ENCODE measurements at regions not wholly inside any gene's neighbourhood (a gene's known extent, or its start where the extent isn't known, plus 50 kb on each side); places are given as distances from the start of the nearest gene placed in this dataset.

GRCh38 chr7:21370283-21370982, 57.5 kb upstream of the SP4 start:
- Mint-ChIP-seq H3K4me3 (peak overlapping the region in 1 of 2 donors; percentile 18), H3K9me3 (peaks cover 0 to 6% of the 10 kb centered on the region in 2 donors), H3K4me1 (peaks cover 31% of the 10 kb centered on the region), H3K27ac (no peak overlapping the region), H3K27me3 (no peaks in the 10 kb centered on the region)
- no peak for ATAC-seq
- DNase-seq, result no peak

DNA sequence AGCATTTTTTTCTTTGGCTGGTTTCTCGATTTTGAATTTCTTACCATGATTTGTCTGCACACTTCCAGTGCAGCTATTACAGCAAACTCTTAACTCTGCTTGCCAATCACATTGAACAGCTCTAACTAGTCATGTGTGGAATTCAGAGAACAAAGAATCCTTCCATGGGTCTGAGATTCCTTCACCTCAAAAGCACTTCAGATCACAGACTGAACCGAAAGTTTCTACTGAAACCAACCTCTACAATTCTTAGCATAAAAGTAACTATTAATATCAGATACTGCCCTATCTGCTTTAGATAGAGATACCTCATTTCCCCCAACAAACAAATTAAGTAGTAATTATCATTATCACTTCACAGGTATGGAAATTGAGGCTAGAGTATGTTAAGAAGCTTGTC, 56.5 kb upstream of the SP4 start:
- DNase-seq (no peak), ATAC-seq (no peak)
- Mint-ChIP-seq H3K27me3 (no peaks in the 10 kb centered on the region), H3K4me1 (peaks cover 21% of the 10 kb centered on the region), H3K27ac (no peak overlapping the region), H3K9me3 (peaks cover 0 to 6% of the 10 kb centered on the region in 2 donors), H3K4me3 (no peak overlapping the region)

- peaks cover 16% of the 10 kb centered on the region for H3K4me1 Mint-ChIP-seq
- H3K4me3 Mint-ChIP-seq, result no peak overlapping the region
- H3K9me3 Mint-ChIP-seq, result peaks cover 14 to 21% of the 10 kb centered on the region in 2 donors
- DNase-seq, result no peak
- ATAC-seq, result no peak
- peak overlapping the region in 1 of 2 donors; percentile 33 for H3K27ac Mint-ChIP-seq
- no peaks in the 10 kb centered on the region for H3K27me3 Mint-ChIP-seq
Observed at GRCh38 chr7:21373031-21373430, 54.9 kb upstream of the SP4 start.

- H3K4me3 Mint-ChIP-seq, result no peak overlapping the region
- peaks cover 16% of the 10 kb centered on the region for H3K4me1 Mint-ChIP-seq
- H3K9me3 Mint-ChIP-seq, result peaks cover 17 to 25% of the 10 kb centered on the region in 2 donors
- H3K27me3 Mint-ChIP-seq, result no peaks in the 10 kb centered on the region
- no peak overlapping the region for H3K27ac Mint-ChIP-seq
- no peak for DNase-seq
- no peak for ATAC-seq
Observed at GRCh38 chr7:21374134-21374533, 53.7 kb upstream of the SP4 start.

GRCh38 chr7:21377545-21377944, 50.3 kb upstream of the SP4 start:
- H3K4me1 Mint-ChIP-seq, result no peaks in the 10 kb centered on the region
- ATAC-seq (no peak), DNase-seq (no peak)
- no peak overlapping the region for H3K27ac Mint-ChIP-seq
- no peak overlapping the region for H3K4me3 Mint-ChIP-seq
- peaks cover 17 to 25% of the 10 kb centered on the region in 2 donors for H3K9me3 Mint-ChIP-seq
- no peaks in the 10 kb centered on the region for H3K27me3 Mint-ChIP-seq

Data from stimulated activated naive CD8-positive, alpha-beta T cell treated with anti-CD3 and anti-CD28 coated beads, Interleukin-15, amount 100 ng/mL, for 72 hours (primary cell).